Neutrophil (primary cell): ENCODE measurements at regions not wholly inside any gene's neighbourhood (a gene's known extent, or its start where the extent isn't known, plus 50 kb on each side); places are given as distances from the start of the nearest gene placed in this dataset.

Experiments used
- H3K27ac ChIP-seq: fragments of 200-600 bp; sonication (generic); 2 replicates; pipeline ENCODE4 v1.5.1; 2016; ENCODE audit warnings: mild to moderate bottlenecking, moderate library complexity
- H3K27me3 ChIP-seq: fragments of 200-600 bp; sonication (generic); 2 replicates; pipeline ENCODE4 v1.6.0; 2016; ENCODE audit warnings: mild to moderate bottlenecking
- H3K36me3 ChIP-seq: fragments of 200-600 bp; sonication (generic); 2 replicates; pipeline ENCODE4 v1.5.1; 2017
- H3K4me1 ChIP-seq, 2 experiments: fragments of 200-600 bp in 1 of 2; sonication (generic) in 1 of 2; 1 replicate in 1 of 2; 2 replicates in 1 of 2; pipeline versions ENCODE4 v1.5.1 to v1.6.1; 2013 to 2016; ENCODE audit warnings: low read depth in 1 of 2, low read length in 1 of 2, mild to moderate bottlenecking in 1 of 2, moderate library complexity in 1 of 2; ENCODE audit not compliant: control insufficient read depth in 1 of 2, insufficient read depth in 1 of 2
- H3K4me3 ChIP-seq, 2 experiments: fragments of 200-600 bp in 1 of 2; sonication (generic) in 1 of 2; 1 replicate in 1 of 2; 2 replicates in 1 of 2; pipeline ENCODE4 v1.5.1; 2013 to 2016; ENCODE audit warnings: low read depth in 1 of 2, low read length in 1 of 2, mild to moderate bottlenecking in 1 of 2, moderate library complexity in 1 of 2
- H3K9me3 ChIP-seq: fragments of 200-600 bp; sonication (generic); 2 replicates; pipeline ENCODE4 v1.5.1; 2016
- TF ChIP-seq, protein P1 (sequence below): fragments of 200-600 bp; sonication (generic); IDR thresholded peaks from 2 replicates; pipeline ENCODE4 v1.5.1; 2016; ENCODE audit warnings: antibody characterized with exemption

DNA sequence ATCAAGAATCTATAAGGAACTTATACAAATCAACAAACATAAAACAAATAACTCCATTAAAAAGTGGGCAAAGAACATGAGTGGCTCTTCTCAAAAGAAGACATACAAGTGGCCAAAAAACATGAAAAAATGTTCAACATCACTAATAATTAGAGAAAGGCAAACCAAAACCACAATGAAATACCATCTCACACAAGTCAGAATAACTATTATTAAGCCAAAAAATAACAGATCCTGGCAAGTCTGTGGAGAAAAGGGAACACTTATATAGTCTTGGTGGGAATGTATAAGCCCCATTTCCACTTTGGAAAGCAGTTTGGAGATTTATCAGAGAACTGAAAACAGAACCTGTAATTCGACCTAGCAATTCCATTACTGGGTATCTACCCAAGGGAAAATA lies 921.0 kb downstream of the KCNA4 start:
- Histone ChIP-seq H3K36me3 (no peaks in the 10 kb centered on the region), H3K4me1 (no peaks in the 10 kb centered on the region), H3K9me3 (no peaks in the 10 kb centered on the region), H3K4me3 (no peak overlapping the region), H3K27me3 (no peaks in the 10 kb centered on the region), H3K27ac (no peak overlapping the region)
- TF ChIP-seq, protein P1, sequence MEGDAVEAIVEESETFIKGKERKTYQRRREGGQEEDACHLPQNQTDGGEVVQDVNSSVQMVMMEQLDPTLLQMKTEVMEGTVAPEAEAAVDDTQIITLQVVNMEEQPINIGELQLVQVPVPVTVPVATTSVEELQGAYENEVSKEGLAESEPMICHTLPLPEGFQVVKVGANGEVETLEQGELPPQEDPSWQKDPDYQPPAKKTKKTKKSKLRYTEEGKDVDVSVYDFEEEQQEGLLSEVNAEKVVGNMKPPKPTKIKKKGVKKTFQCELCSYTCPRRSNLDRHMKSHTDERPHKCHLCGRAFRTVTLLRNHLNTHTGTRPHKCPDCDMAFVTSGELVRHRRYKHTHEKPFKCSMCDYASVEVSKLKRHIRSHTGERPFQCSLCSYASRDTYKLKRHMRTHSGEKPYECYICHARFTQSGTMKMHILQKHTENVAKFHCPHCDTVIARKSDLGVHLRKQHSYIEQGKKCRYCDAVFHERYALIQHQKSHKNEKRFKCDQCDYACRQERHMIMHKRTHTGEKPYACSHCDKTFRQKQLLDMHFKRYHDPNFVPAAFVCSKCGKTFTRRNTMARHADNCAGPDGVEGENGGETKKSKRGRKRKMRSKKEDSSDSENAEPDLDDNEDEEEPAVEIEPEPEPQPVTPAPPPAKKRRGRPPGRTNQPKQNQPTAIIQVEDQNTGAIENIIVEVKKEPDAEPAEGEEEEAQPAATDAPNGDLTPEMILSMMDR, result no peak

DNA sequence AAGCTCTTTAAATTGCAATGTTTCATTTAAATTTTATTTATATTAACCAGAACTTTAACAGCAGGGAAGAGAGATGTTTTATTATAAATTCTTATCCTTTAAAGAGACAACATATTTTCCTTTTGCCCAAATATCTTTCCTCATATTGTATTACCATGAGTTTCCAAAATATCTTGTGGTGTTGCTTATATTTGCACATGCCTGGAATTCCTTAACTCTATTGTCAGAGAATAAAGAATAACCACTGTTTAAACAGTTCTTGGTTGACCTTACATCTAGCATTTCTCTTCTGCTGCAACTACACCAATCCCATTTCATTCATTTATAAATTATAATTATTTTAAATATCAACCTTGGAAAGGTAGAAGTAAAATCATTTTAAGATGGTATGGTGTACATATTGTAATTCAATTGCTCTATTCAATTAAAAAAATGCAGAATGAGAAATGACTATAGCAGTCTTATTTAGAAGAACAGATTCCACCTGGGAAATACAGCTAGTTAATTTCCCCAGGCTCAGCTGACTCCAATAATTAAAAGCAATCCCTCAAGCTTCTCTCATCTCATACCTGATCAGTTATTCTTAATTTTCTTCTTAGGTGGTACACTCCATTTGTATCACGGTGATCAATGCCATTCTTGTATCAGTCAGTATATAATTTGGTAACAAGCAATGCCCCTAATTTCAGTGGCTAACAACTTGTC lies 923.3 kb downstream of the KCNA4 start:
- H3K27ac ChIP-seq, result no peak overlapping the region
- TF ChIP-seq, protein P1, result no peak

DNA sequence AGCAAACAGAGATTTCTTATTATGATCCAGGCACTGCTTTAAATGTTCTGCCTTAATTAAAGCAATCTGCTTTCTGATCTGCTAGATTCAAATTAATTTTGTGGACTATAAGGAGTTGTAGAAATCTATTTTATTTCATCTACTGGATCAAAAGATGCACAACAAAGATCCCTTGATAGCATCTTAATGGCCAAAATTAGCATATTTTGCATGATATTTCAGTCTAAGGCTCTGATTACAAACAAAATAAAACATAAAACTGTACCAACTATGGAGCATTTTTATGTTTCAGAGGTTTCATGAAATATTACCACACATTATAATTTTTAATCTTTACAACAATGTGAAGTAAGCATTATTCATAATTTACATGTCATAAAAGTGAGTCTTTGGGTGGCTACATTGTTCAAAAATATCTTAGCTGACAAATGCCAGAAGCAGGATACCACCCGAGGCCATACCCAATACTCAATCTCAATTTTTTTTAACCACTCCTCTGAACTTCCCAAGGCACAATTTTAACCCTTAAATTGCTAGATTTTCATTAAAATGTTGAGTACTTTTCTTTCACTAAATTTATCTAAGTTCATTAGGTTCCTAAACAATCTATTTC lies 929.5 kb downstream of the KCNA4 start:
- Histone ChIP-seq H3K4me1 (no peaks in the 10 kb centered on the region), H3K9me3 (no peaks in the 10 kb centered on the region), H3K36me3 (no peaks in the 10 kb centered on the region), H3K27ac (no peak overlapping the region), H3K27me3 (no peaks in the 10 kb centered on the region), H3K4me3 (no peak overlapping the region)
- TF ChIP-seq, protein P1, result no peak

More for the DNA sequence above, 923.3 kb downstream of the KCNA4 start:
- Histone ChIP-seq H3K9me3 (no peaks in the 10 kb centered on the region), H3K36me3 (no peaks in the 10 kb centered on the region), H3K4me3 (no peak overlapping the region), H3K27me3 (no peaks in the 10 kb centered on the region), H3K4me1 (no peaks in the 10 kb centered on the region)

DNA sequence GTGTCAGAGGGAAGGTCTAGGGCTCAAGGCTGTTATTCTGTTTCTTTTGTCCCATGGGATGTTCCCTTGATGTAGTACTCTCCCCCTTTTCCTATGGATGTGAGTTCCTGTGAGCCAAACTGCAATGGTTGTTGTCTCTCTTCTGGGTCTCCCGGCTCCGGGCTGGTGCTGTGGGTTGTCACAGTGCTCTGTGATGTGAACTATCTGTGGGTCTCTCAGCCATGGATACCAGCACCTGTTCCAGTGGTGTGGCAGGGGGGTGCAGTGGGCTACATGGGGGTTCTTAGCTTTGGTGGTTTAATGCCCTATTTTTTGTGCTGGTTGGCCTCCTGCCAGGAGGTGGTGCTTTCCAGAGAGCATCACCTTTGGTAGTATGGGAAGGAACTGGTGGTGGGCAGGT lies 941.1 kb downstream of the KCNA4 start:
- Histone ChIP-seq H3K4me3 (no peak overlapping the region), H3K27me3 (no peaks in the 10 kb centered on the region), H3K27ac (no peak overlapping the region), H3K36me3 (no peaks in the 10 kb centered on the region), H3K4me1 (no peaks in the 10 kb centered on the region), H3K9me3 (no peaks in the 10 kb centered on the region)
- TF ChIP-seq, protein P1, result no peak

DNA sequence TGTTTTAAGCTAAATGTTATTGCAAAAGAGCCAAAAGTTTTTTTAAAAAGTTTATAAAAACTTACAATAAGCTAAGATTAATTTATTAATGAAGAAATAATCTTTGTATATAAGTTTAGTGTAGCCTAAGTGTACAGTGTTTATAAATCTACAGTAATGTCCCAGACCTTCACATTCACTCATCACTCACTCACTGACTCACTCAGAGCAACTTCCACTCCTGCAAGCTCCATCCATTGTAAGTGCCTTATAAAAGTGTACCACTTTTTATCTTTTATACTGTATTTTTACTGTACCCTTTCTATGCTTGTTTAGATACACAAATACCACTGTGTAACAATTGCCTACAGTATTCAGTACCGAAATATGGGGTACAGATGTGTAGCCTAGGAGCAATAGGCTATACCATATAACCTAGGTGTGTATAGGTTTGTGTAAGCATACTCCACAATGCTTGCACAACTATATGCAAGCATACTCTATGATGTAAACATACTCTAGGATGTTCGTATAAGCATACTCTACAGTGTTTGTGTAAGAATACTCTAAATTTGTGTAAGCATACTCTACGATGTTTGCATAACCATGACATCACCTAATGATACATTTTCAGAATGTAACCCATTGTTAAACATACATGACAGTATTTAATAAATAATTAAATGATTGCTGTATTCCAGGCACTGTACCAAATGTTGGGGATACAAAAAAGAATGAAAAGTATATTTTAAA lies 953.0 kb downstream of the KCNA4 start:
- Histone ChIP-seq H3K27ac (no peak overlapping the region), H3K4me3 (no peak overlapping the region), H3K4me1 (no peaks in the 10 kb centered on the region), H3K27me3 (no peaks in the 10 kb centered on the region), H3K36me3 (no peaks in the 10 kb centered on the region), H3K9me3 (no peaks in the 10 kb centered on the region)
- TF ChIP-seq, protein P1, result no peak
